Activated CD4-positive, alpha-beta memory T cell treated with anti-CD3 and anti-CD28 coated beads for 36 hours (primary cell): ENCODE measurements at regions not wholly inside any gene's neighbourhood (a gene's known extent, or its start where the extent isn't known, plus 50 kb on each side); places are given as distances from the start of the nearest gene placed in this dataset.

Experiments used
- CTCF ChIA-PET: fragments of 350-600 bp; sonication (Branson Sonifier 250); formaldehyde crosslinking; loops from one replicate; lab custom pipeline; 2021; ENCODE audit warnings: antibody characterized with exemption, inconsistent platforms; lab: Charles Lee
- POLR2A ChIA-PET: fragments of 350-600 bp; sonication (Branson Sonifier 250); formaldehyde crosslinking; loops from one replicate; lab custom pipeline; 2021; ENCODE audit warnings: antibody characterized with exemption; lab: Charles Lee
- DNase-seq: peaks from one replicate; pipeline ENCODE4 v3.0.0-alpha.2; 2020
- H3K27ac Mint-ChIP-seq: one replicate; pipeline ENCODE4 v1.8.0; 2021; ENCODE audit warnings: mixed read lengths
- H3K27me3 Mint-ChIP-seq: one replicate; pipeline ENCODE4 v1.8.0; 2021; ENCODE audit warnings: mixed read lengths
- H3K36me3 Mint-ChIP-seq: one replicate; pipeline ENCODE4 v1.8.0; 2021; ENCODE audit warnings: mixed read lengths
- H3K4me1 Mint-ChIP-seq: one replicate; pipeline ENCODE4 v1.8.0; 2021; ENCODE audit warnings: low read depth, mixed read lengths
- H3K4me3 Mint-ChIP-seq: one replicate; pipeline ENCODE4 v1.8.0; 2021; ENCODE audit warnings: mild to moderate bottlenecking, mixed read lengths
- H3K9me3 Mint-ChIP-seq: one replicate; pipeline ENCODE4 v1.8.0; 2021; ENCODE audit warnings: mixed read lengths
- intact Hi-C: fragments of 100-400 bp; cut with micrococcal nuclease; formaldehyde crosslinking; loops from one replicate; pipeline ENCODE4 v1.15.1; 2023

DNA sequence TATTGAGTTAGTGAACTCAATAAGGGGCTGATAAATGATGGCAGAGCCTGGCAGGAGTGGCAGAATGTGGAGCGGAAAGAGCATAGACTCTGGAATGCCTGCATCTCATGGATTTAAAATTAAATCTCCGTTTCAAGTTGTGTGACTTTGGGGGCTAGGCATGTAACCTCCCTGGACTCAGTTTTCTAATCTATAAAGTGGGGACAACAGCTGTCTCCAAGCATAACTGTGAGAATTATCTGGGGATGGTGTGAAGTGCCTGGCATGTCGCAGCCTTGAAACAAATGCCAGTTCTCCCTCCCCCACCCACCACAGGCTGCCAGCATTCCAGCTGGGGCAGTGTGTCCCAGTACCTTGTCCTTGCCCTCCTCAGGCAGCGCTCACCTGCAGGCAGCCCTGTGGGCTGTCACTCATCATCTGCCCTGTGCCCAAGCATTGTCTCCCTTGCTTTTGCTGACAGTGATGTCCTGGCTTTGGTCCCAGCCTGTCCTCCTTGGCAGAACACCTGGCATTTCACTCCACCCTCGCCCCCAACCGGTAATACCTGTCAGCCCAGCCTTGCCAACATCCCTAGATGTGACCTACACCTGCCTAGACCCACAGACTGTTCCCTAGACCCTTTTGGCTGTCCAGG is 129.6 kb downstream of the MRM1 start:
- DNase-seq = no peak
- ChIA-PET CTCF (no interaction called here), POLR2A (no interaction called here)
- H3K9me3 Mint-ChIP-seq = no peaks in the 10 kb centered on the region
- no peak overlapping the region for H3K27ac Mint-ChIP-seq
- H3K4me3 Mint-ChIP-seq = no peak overlapping the region
- H3K4me1 Mint-ChIP-seq = peaks cover 21% of the 10 kb centered on the region
- peaks cover 2% of the 10 kb centered on the region for H3K27me3 Mint-ChIP-seq
- no peaks in the 10 kb centered on the region for H3K36me3 Mint-ChIP-seq
- intact Hi-C loops = no loop called here

DNA sequence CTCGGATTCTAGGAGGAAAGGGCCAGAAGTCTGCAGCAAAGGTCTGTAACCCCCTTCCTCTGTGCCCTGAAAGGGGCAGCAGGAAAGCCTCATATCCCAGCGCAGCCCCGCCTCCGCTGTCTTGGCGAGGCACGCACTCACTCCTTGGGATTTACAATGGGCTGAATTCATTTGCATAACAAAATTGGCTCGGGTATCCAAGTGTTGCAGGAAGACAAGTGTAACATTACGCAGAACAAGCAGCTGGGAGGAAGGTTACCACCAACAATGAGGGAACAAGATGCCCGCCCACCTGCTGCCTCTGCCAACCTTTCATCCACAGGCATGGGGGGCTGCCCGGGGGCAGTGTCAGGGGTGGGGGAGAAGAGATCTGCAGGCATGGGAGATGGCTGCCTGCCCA is 130.4 kb downstream of the MRM1 start:
- no peak overlapping the region for H3K27ac Mint-ChIP-seq
- H3K36me3 Mint-ChIP-seq = no peaks in the 10 kb centered on the region
- H3K4me1 Mint-ChIP-seq = peaks cover 16% of the 10 kb centered on the region
- DNase-seq = no peak
- peaks cover 2% of the 10 kb centered on the region for H3K27me3 Mint-ChIP-seq
- no peaks in the 10 kb centered on the region for H3K9me3 Mint-ChIP-seq
- ChIA-PET CTCF (no interaction called here), POLR2A (no interaction called here)
- no peak overlapping the region for H3K4me3 Mint-ChIP-seq
- intact Hi-C loops = no loop called here

DNA sequence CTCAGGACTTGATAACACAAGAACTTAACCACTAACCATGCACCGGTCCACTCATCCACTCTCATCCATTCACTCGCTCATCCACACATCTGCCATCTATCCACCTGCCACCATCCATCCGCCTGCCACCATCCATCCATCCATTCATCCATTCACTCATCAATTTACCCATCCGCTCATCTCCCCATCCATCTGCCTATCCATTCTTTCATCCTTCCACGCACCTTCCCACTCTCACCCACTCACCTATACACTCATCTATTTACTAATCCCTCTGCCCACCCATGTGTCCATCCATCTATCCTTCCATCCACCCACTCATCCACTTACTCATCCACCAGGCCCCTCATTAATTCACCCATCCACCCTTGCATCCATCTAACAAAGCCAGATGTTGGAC is 131.0 kb downstream of the MRM1 start:
- Mint-ChIP-seq H3K27me3 (peaks cover 2% of the 10 kb centered on the region), H3K27ac (no peak overlapping the region), H3K36me3 (no peaks in the 10 kb centered on the region), H3K4me3 (no peak overlapping the region), H3K9me3 (no peaks in the 10 kb centered on the region), H3K4me1 (peaks cover 13% of the 10 kb centered on the region)
- intact Hi-C loops = no loop called here
- DNase-seq = no peak
- CTCF ChIA-PET = no interaction called here
- POLR2A ChIA-PET = no interaction called here

DNA sequence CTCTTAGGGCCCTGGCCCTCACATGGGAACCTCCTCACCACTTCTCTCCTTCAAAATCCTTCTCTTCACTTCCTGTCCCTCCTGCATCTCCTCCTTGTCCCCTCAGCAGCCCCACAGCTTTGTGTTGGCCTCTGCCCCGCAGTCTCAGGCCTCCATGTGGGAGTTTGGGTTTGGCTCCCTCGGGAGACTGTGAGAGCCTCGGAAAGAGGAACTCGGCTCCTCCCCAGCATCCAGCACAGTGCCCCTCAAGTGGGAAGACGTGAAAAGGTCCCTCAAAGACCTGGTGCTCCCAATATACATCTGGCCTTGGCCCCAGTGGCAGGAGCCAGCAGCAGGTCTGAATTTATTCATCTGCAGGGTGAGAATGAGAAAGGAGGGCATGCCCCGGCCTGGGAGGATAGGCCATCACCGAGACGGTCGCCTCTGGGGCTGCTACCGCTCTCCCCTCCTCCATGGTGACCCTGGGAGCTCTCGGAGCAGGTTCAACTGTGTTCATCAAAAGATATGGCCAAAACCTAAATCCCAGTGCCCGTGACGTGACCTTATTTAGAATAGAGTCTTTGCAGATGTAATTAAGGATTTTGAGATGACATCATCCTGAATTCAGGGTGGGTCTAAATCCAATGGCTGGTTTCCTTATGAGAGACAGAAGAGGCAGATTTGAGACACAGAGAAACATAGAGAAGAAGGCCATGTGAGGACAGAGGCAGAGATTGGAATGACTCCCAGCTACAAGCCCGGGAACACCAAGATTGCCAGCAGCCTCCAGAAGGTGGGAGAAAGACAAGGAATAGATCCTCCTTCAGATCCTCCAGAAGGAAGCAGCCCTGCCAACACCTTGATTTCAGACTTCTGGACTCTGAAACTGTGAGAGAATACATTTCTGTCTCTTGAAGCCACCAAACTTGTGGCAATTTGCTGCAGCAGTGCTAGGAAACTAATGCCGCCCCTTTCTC is 135.1 kb downstream of the MRM1 start:
- H3K27me3 Mint-ChIP-seq = peaks cover 2% of the 10 kb centered on the region
- intact Hi-C loops = no loop called here
- H3K4me3 Mint-ChIP-seq = no peak overlapping the region
- H3K4me1 Mint-ChIP-seq = no peaks in the 10 kb centered on the region
- ChIA-PET POLR2A (no interaction called here), CTCF (no interaction called here)
- H3K36me3 Mint-ChIP-seq = no peaks in the 10 kb centered on the region
- H3K9me3 Mint-ChIP-seq = no peaks in the 10 kb centered on the region
- DNase-seq = no peak
- H3K27ac Mint-ChIP-seq = no peak overlapping the region

DNA sequence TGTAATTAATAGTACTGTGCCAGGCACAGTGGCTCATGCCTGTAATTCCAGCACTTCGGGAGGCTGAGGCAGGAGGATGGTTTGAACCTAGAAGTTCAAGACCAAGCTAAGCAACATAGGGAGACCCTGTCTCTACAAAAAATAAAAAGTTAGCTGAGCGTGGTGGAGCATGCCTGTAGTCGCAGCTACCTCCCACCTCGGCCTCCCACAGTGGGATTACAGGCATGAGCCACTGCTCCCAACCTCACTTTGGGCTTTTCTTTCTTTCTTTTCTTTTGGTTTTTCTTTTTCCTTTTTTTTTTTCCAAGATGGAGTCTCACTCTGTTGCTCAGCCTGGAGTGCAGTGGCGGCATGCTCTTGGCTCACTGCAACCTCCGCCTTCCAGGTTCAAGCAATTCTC is 137.8 kb downstream of the MRM1 start:
- Mint-ChIP-seq H3K27ac (no peak overlapping the region), H3K9me3 (no peaks in the 10 kb centered on the region), H3K36me3 (no peaks in the 10 kb centered on the region), H3K4me1 (no peaks in the 10 kb centered on the region), H3K4me3 (no peak overlapping the region), H3K27me3 (no peaks in the 10 kb centered on the region)
- POLR2A ChIA-PET = no interaction called here
- intact Hi-C loops = no loop called here
- DNase-seq = no peak
- CTCF ChIA-PET = interaction anchor here (0.9 kb wide), 1 partner anchor 17 kb away, joined by 6 read pairs; no protein-coding TSS in a partner anchor

DNA sequence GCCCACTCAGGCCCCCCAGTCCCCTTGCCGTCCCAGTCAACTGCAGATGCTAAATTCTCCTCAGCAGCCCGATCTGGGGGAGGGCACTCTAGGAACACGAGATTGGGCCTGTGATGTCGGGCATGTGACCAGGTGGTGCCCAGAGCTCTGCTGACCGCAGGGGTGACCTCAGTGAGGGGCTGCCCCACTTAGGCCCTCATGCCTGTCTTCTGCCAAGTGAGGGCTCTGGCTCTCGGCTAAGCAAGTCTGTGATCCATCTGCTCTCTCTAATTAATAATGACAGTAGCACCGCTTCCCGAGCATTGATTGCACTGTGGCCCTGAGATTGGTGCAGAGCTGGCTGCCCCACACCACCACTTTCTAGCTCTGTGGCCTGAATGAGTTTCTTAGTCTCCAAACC is 138.8 kb downstream of the MRM1 start:
- intact Hi-C loops = no loop called here
- no peaks in the 10 kb centered on the region for H3K4me1 Mint-ChIP-seq
- POLR2A ChIA-PET = no interaction called here
- CTCF ChIA-PET = no interaction called here
- H3K9me3 Mint-ChIP-seq = no peaks in the 10 kb centered on the region
- no peaks in the 10 kb centered on the region for H3K36me3 Mint-ChIP-seq
- H3K27me3 Mint-ChIP-seq = no peaks in the 10 kb centered on the region
- no peak overlapping the region for H3K27ac Mint-ChIP-seq
- no peak overlapping the region for H3K4me3 Mint-ChIP-seq
- no peak for DNase-seq

DNA sequence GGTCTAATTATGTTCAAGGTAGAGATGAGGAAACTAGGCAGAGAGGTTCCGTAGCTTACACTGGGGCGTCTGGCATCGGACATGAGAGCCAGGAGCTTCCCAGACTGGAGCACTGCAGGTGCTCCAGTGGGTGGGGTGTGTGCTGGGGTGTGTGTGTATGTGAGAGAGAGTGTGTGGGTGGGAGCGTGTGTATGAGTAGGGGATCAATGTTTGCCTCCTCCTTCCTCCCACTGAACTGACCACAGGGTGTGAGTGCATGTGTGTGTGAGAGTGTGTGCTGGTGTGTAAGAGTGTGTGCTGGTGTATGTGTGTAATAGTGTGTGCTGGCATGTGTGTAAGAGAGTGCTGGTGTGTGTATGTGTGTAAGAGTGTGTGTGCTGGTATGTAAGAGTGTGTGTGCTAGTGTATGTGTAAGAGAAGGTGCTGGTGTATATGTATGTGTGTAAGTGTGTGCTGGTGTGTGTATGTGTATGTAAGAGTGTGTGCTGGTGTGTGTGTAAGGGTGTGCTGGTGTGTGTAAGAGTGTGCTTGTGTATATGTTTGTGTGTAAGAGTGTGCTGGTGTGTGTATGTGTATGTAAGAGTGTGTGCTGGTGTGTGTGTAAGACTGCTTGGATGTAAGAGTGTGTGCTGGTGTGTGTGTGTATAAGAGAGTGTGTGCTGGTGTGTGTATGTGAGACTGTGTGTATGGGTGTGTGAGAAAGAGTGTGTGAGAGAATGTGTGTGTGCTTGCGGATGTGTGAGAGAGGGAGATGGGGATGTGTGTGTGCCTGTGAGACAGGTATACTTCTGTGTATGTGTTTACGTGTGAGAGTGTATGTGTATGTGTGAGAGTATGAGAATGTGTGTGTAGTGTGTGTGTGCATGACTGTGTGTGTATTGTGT is 139.9 kb downstream of the MRM1 start:
- Mint-ChIP-seq H3K9me3 (no peaks in the 10 kb centered on the region), H3K4me1 (no peaks in the 10 kb centered on the region), H3K27me3 (no peaks in the 10 kb centered on the region), H3K4me3 (no peak overlapping the region), H3K36me3 (no peaks in the 10 kb centered on the region), H3K27ac (no peak overlapping the region)
- ChIA-PET CTCF (no interaction called here), POLR2A (no interaction called here)
- intact Hi-C loops = no loop called here
- DNase-seq = no peak

DNA sequence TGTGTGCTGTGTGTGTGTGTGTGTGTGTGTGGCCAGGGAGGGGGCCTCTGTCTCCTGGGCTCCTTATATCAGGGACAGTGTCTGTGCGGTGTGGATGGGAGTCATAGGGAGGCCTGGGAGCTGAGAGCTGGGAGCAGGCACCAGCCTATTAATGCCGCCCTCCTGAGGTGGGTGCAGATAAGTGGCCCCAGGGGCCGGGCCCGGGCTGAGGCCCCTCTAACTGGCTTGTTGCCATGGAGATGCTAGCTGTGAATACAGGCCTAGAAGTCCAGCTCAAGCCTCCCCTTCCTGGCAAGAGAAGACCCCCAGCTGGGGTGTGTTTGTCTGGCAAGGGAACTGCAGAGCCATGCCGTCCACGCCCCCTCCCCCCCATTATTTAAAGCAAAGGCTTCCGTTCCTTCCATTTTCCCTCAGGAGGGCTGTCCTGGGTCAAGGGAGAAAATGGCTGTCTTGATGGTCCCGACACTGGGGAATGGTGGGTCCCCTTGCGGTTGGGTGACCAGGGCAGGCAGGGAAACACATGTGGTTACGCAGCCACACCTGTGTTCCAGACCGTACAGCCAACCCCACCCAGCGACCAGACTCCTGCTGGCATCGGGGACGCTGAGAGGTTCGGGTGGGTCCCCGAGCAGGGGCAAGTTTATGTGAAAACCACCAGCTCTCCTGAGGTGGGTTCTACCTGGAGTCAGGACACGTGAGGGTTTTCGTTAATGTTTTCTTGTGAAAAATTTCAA is 141.1 kb downstream of the MRM1 start:
- intact Hi-C loops = no loop called here
- H3K36me3 Mint-ChIP-seq = no peaks in the 10 kb centered on the region
- H3K27ac Mint-ChIP-seq = no peak overlapping the region

DNA sequence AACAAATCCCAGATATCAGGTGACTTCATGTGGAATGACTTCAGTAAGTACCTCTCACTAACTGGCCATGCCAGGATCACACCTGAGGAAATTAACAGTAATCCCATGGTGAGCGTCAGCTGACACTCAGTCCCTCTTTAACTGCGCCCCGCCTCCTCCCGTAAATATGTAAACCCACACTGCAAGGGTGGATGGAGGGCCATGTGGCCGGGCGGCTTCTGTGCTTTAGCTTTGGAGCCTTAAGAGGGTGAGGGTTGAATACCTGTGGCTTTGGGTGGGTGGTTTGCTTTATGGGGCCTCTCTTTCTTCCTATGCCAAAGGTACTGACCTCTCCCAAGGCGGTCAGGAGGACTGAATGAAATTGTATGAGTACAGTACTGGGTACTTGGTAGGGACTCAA is 141.7 kb downstream of the MRM1 start:
- CTCF ChIA-PET = interaction anchor here (0.6 kb wide), 1 partner anchor 141 kb away, joined by 3 read pairs; no protein-coding TSS in a partner anchor
- no peak for DNase-seq
- intact Hi-C loops = no loop called here
- Mint-ChIP-seq H3K4me3 (no peak overlapping the region), H3K4me1 (no peaks in the 10 kb centered on the region), H3K9me3 (no peaks in the 10 kb centered on the region), H3K27me3 (no peaks in the 10 kb centered on the region), H3K36me3 (no peaks in the 10 kb centered on the region), H3K27ac (no peak overlapping the region)
- POLR2A ChIA-PET = no interaction called here

More for the DNA sequence above, 141.1 kb downstream of the MRM1 start:
- Mint-ChIP-seq H3K9me3 (no peaks in the 10 kb centered on the region), H3K27me3 (no peaks in the 10 kb centered on the region), H3K4me1 (no peaks in the 10 kb centered on the region), H3K4me3 (no peak overlapping the region)
- ChIA-PET POLR2A (no interaction called here), CTCF (no interaction called here)
- DNase-seq = no peak

DNA sequence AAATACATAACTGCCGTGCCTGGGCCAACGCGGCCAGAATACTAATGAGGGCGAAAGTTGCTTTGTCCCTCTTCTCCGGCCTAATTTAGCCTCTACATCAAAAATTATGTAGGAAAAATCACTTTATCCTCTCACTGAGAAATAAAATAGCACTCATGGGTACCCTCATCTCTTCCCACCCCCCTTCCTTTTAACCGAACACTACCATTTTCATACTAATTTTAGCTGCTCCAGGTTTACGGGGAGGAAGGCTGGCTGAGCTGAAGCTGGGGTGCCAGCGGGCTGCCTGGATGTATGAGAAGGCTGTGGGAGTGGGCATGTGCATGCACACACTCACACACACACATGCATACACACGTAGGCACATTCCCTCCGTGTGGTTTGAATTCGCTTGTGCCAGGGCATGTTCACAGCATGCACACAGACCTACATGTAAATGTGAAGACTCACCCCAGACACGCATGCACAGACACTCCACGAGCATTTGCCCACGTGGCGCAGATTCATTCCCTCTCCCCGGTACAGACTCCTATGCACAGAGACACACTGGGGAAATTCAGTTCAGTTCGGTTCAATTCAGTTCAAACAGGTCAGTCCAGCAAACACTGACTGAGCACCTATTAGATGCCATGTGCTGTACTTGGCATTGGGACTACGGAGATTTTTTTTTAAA is 145.1 kb downstream of the MRM1 start:
- no peak for DNase-seq
- no peaks in the 10 kb centered on the region for H3K36me3 Mint-ChIP-seq
- ChIA-PET CTCF (no interaction called here), POLR2A (no interaction called here)
- H3K27ac Mint-ChIP-seq = no peak overlapping the region
- H3K4me1 Mint-ChIP-seq = no peaks in the 10 kb centered on the region
- H3K4me3 Mint-ChIP-seq = no peak overlapping the region
- intact Hi-C loops = no loop called here
- H3K27me3 Mint-ChIP-seq = no peaks in the 10 kb centered on the region
- H3K9me3 Mint-ChIP-seq = no peaks in the 10 kb centered on the region

DNA sequence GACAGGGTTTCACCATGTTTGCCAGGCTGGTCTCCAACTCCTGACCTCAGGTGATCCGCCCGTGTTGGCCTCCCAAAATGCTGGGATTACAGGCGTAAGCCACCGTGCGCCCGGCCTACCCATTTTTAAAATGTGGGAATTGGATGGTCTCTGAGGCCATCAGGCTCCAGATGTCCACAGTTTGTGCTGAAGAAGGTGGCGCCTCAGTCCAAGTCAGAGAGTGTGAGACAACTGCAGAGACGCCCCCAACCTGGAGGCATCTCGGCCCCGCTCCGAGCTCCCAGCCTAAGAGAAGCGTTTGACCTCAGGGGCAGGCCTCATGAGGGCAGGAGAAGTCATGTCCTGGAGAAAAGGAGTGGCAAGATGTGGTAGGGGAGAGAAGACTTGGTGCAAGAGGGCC is 146.5 kb downstream of the MRM1 start:
- Mint-ChIP-seq H3K27me3 (no peaks in the 10 kb centered on the region), H3K36me3 (no peaks in the 10 kb centered on the region), H3K4me3 (no peak overlapping the region), H3K27ac (no peak overlapping the region), H3K9me3 (no peaks in the 10 kb centered on the region), H3K4me1 (no peaks in the 10 kb centered on the region)
- no peak for DNase-seq
- intact Hi-C loops = no loop called here
- ChIA-PET POLR2A (no interaction called here), CTCF (no interaction called here)
